ENCODE measurements at regions not wholly inside any gene's neighbourhood (a gene's known extent, or its start where the extent isn't known, plus 50 kb on each side); places are given as distances from the start of the nearest gene placed in this dataset.

GRCh38 chr9:19870988-19871387 is 82.2 kb upstream of the SLC24A2 start:
- Mint-ChIP-seq H3K4me3 (no peak overlapping the region), H3K4me1 (no peaks in the 10 kb centered on the region), H3K27ac (no peak overlapping the region), H3K9me3 (peaks cover 27 to 31% of the 10 kb centered on the region in 2 donors), H3K27me3 (peaks cover 22% of the 10 kb centered on the region)
- DNase-seq (no peak), ATAC-seq (no peak)

GRCh38 chr9:19840953-19841352 is 52.1 kb upstream of the SLC24A2 start:
- Mint-ChIP-seq H3K4me1 (no peaks in the 10 kb centered on the region), H3K27me3 (no peaks in the 10 kb centered on the region), H3K9me3 (peaks cover 0 to 4% of the 10 kb centered on the region in 2 donors), H3K4me3 (no peak overlapping the region), H3K27ac (no peak overlapping the region)
- ATAC-seq (no peak), DNase-seq (no peak)
